ENCODE measurements at regions not wholly inside any gene's neighbourhood (a gene's known extent, or its start where the extent isn't known, plus 50 kb on each side); places are given as distances from the start of the nearest gene placed in this dataset.
"Not testable (repeated sequence)": the region's sequence is repeated elsewhere in the genome, so short reads cannot be mapped to it uniquely, and the experiment has no call there.

GRCh38 chr1:30660241-30660640, 63.1 kb downstream of the MATN1 start:
- H3K4me3 ChIP-seq (ENCODE audit: low read length): no peak overlapping the region
- no peak overlapping the region for H3K4me2 ChIP-seq (ENCODE audit: low read length)
- H3K9ac ChIP-seq (ENCODE audit: low read length): no peak overlapping the region
- no peaks in the 10 kb centered on the region for H3K9me3 ChIP-seq (ENCODE audit: low read length)
- no peaks in the 10 kb centered on the region for H3K27me3 ChIP-seq (ENCODE audit: insufficient read depth, low read depth, low read length)
- no peaks in the 10 kb centered on the region for H3K79me2 ChIP-seq (replicated peaks; ENCODE audit: insufficient read depth, low read length)
- no peaks in the 10 kb centered on the region for H3F3A ChIP-seq (ENCODE audit: insufficient read depth, low read length, poor library complexity, severe bottlenecking)
- H3K27ac ChIP-seq (ENCODE audit: low read length): no peak overlapping the region
- H2AFZ ChIP-seq (ENCODE audit: low read depth, low read length): no peak overlapping the region
- H4K20me1 ChIP-seq (ENCODE audit: insufficient read depth): no peaks in the 10 kb centered on the region
- TF ChIP-seq POLR2AphosphoS5 (IDR thresholded peaks at IDR 0.05): no peak
- no peak for TF ChIP-seq EP300 (conservative IDR thresholded peaks at IDR 0.05; ENCODE audit: poor library complexity, severe bottlenecking)
- no peak for TF ChIP-seq RAD21 (conservative IDR thresholded peaks at IDR 0.05)
- no peak for TF ChIP-seq CTCF (IDR thresholded peaks at IDR 0.05; ENCODE audit: poor library complexity, severe bottlenecking)
- TF ChIP-seq TAF1 (IDR thresholded peaks at IDR 0.05; ENCODE audit: low read depth): no peak
- TF ChIP-seq REST (IDR thresholded peaks at IDR 0.05; ENCODE audit: borderline replicate concordance): no peak
- no peaks in the 10 kb centered on the region for H3K9me2 ChIP-seq (ENCODE audit: insufficient read depth, low read length)
- H3K36me3 ChIP-seq (ENCODE audit: insufficient read depth, low read length): no peaks in the 10 kb centered on the region

- no peaks in the 10 kb centered on the region for H4K20me1 ChIP-seq (ENCODE audit: insufficient read depth)
- H3K9ac ChIP-seq (ENCODE audit: low read length): no peak overlapping the region
- no peak overlapping the region for H3K4me2 ChIP-seq (ENCODE audit: low read length)
- no peaks in the 10 kb centered on the region for H3K9me2 ChIP-seq (ENCODE audit: insufficient read depth, low read length)
- TF ChIP-seq REST (IDR thresholded peaks at IDR 0.05; ENCODE audit: borderline replicate concordance) (no peak), CTCF (IDR thresholded peaks at IDR 0.05; ENCODE audit: poor library complexity, severe bottlenecking) (no peak), SMC3 (conservative IDR thresholded peaks at IDR 0.05; ENCODE audit: poor library complexity) (no peak), POLR2AphosphoS5 (IDR thresholded peaks at IDR 0.05) (no peak), EZH2 (IDR thresholded peaks at IDR 0.05; ENCODE audit: borderline replicate concordance, insufficient read depth, low read length, poor library complexity, severe bottlenecking) (no peak), RAD21 (conservative IDR thresholded peaks at IDR 0.05) (no peak), TAF1 (IDR thresholded peaks at IDR 0.05; ENCODE audit: low read depth) (no peak), EP300 (conservative IDR thresholded peaks at IDR 0.05; ENCODE audit: poor library complexity, severe bottlenecking) (no peak), MXI1 (conservative IDR thresholded peaks at IDR 0.05; ENCODE audit: poor library complexity, severe bottlenecking) (no peak)
- H3K27ac ChIP-seq (ENCODE audit: low read length): no peak overlapping the region
- H3K9me3 ChIP-seq (ENCODE audit: low read length): no peaks in the 10 kb centered on the region
- H3K36me3 ChIP-seq (ENCODE audit: insufficient read depth, low read length): no peaks in the 10 kb centered on the region
- no peak overlapping the region for H3K4me3 ChIP-seq (ENCODE audit: low read length)
- no peaks in the 10 kb centered on the region for H3K79me2 ChIP-seq (replicated peaks; ENCODE audit: insufficient read depth, low read length)
- no peaks in the 10 kb centered on the region for H3F3A ChIP-seq (ENCODE audit: insufficient read depth, low read length, poor library complexity, severe bottlenecking)
- H3K27me3 ChIP-seq (ENCODE audit: insufficient read depth, low read depth, low read length): no peaks in the 10 kb centered on the region
- H2AFZ ChIP-seq (ENCODE audit: low read depth, low read length): no peak overlapping the region
Measured at GRCh38 chr1:30659702-30660101, 63.7 kb downstream of the MATN1 start.

GRCh38 chr1:30658375-30658774, 65.0 kb downstream of the MATN1 start:
- H3K27ac ChIP-seq (ENCODE audit: low read length); H3K9ac ChIP-seq (ENCODE audit: low read length): not testable (repeated sequence)

More at GRCh38 chr1:30658375-30658774, 65.0 kb downstream of the MATN1 start:
- not testable (repeated sequence) for H3F3A ChIP-seq (ENCODE audit: insufficient read depth, low read length, poor library complexity, severe bottlenecking); H3K9me3 ChIP-seq (ENCODE audit: low read length); H4K20me1 ChIP-seq (ENCODE audit: insufficient read depth); H2AFZ ChIP-seq (ENCODE audit: low read depth, low read length); H3K79me2 ChIP-seq (replicated peaks; ENCODE audit: insufficient read depth, low read length); H3K4me3 ChIP-seq (ENCODE audit: low read length); H3K27me3 ChIP-seq (ENCODE audit: insufficient read depth, low read depth, low read length); H3K4me2 ChIP-seq (ENCODE audit: low read length); H3K36me3 ChIP-seq (ENCODE audit: insufficient read depth, low read length); H3K9me2 ChIP-seq (ENCODE audit: insufficient read depth, low read length)

All from neural cell (in vitro differentiated cells).